H9 (cell line): ENCODE measurements at regions not wholly inside any gene's neighbourhood (a gene's known extent, or its start where the extent isn't known, plus 50 kb on each side); places are given as distances from the start of the nearest gene placed in this dataset.

Experiments
- DNase-seq: peaks from one replicate; pipeline ENCODE4 v3.0.0-alpha.2; 2017
- H2AFZ ChIP-seq: one replicate; pipeline ENCODE4 v1.6.1; 2013; ENCODE audit warnings: mild to moderate bottlenecking, low read length, control low read depth, moderate library complexity
- H2AK5ac ChIP-seq: 2 replicates; pipeline ENCODE4 v1.6.1; 2013; ENCODE audit warnings: low read length, control low read depth, mixed read lengths; ENCODE audit not compliant: insufficient read length
- H2BK120ac ChIP-seq: one replicate; pipeline ENCODE4 v1.6.1; 2013; ENCODE audit warnings: low read depth, mild to moderate bottlenecking, low read length, control low read depth, inconsistent platforms; ENCODE audit not compliant: poor library complexity, severe bottlenecking
- H2BK12ac ChIP-seq: 2 replicates; pipeline ENCODE4 v1.6.1; 2013; ENCODE audit warnings: low read length, control low read depth, mixed read lengths, low read depth; ENCODE audit not compliant: insufficient read length
- H2BK15ac ChIP-seq: 2 replicates; pipeline ENCODE4 v1.6.1; 2013; ENCODE audit warnings: low read depth, low read length, control low read depth
- H2BK20ac ChIP-seq: one replicate; pipeline ENCODE4 v1.6.1; 2013; ENCODE audit warnings: low read depth, mild to moderate bottlenecking, low read length, control low read depth, inconsistent platforms; ENCODE audit not compliant: poor library complexity, severe bottlenecking
- H2BK5ac ChIP-seq: 2 replicates; pipeline ENCODE4 v1.6.1; 2013; ENCODE audit warnings: low read length, control low read depth, mixed read lengths; ENCODE audit not compliant: insufficient read length
- H3K14ac ChIP-seq: 2 replicates; pipeline ENCODE4 v1.6.1; 2013; ENCODE audit warnings: low read length, control low read depth; ENCODE audit not compliant: insufficient read depth
- H3K18ac ChIP-seq: 2 replicates; pipeline ENCODE4 v1.6.1; 2013; ENCODE audit warnings: low read depth, mild to moderate bottlenecking, mixed read lengths, low read length, control low read depth; ENCODE audit not compliant: insufficient read length
- H3K23ac ChIP-seq: 2 replicates; pipeline ENCODE4 v1.6.1; 2013; ENCODE audit warnings: low read length, control low read depth, mixed read lengths, low read depth; ENCODE audit not compliant: insufficient read length
- H3K23me2 ChIP-seq: 2 replicates; pipeline ENCODE4 v1.6.1; 2013; ENCODE audit warnings: low read depth, mild to moderate bottlenecking, mixed read lengths, low read length, control low read depth; ENCODE audit not compliant: insufficient read length, poor library complexity, severe bottlenecking
- H3K27ac ChIP-seq: 2 replicates; pipeline ENCODE4 v1.5.1; 2013; ENCODE audit warnings: low read length, control low read depth, mixed read lengths, low read depth; ENCODE audit not compliant: insufficient read length
- H3K27me3 ChIP-seq: 2 replicates; pipeline ENCODE4 v1.6.1; 2013; ENCODE audit warnings: low read length, control low read depth, inconsistent platforms; ENCODE audit not compliant: insufficient read depth
- H3K4ac ChIP-seq: 2 replicates; pipeline ENCODE4 v1.6.1; 2013; ENCODE audit warnings: low read depth, mild to moderate bottlenecking, control low read depth, inconsistent platforms, low read length, moderate library complexity
- H3K4me1 ChIP-seq: 2 replicates; pipeline ENCODE4 v1.6.1; 2013; ENCODE audit warnings: low read length, control low read depth, inconsistent platforms; ENCODE audit not compliant: insufficient read depth
- H3K4me2 ChIP-seq: 2 replicates; pipeline ENCODE4 v1.6.1; 2013; ENCODE audit warnings: low read length, control low read depth, mixed read lengths; ENCODE audit not compliant: insufficient read length, insufficient read depth
- H3K56ac ChIP-seq: 2 replicates; pipeline ENCODE4 v1.6.1; 2013; ENCODE audit warnings: low read depth, mild to moderate bottlenecking, mixed read lengths, low read length, control low read depth; ENCODE audit not compliant: insufficient read length
- H3K79me1 ChIP-seq: 2 replicates; pipeline ENCODE4 v1.6.1; 2013; ENCODE audit warnings: low read depth, mild to moderate bottlenecking, moderate library complexity, low read length, control low read depth, inconsistent platforms; ENCODE audit not compliant: insufficient read depth, poor library complexity, severe bottlenecking
- H3K79me2 ChIP-seq: 2 replicates; pipeline ENCODE4 v1.6.1; 2013; ENCODE audit warnings: low read length, control low read depth, inconsistent platforms; ENCODE audit not compliant: insufficient read depth
- H3K9ac ChIP-seq: 2 replicates; pipeline ENCODE4 v1.6.1; 2013; ENCODE audit warnings: low read length, control low read depth, mixed read lengths; ENCODE audit not compliant: insufficient read length; ENCODE audit errors: extremely low read depth
- H3K9me3 ChIP-seq: one replicate; pipeline ENCODE4 v1.6.1; 2013; ENCODE audit warnings: low read depth, low read length, inconsistent platforms; ENCODE audit not compliant: control insufficient read depth
- H3T11ph ChIP-seq: one replicate; pipeline ENCODE4 v1.6.1; 2013; ENCODE audit warnings: mild to moderate bottlenecking, low read length, control low read depth, inconsistent platforms
- H4K20me1 ChIP-seq: one replicate; pipeline ENCODE4 v1.6.1; 2013; ENCODE audit not compliant: control insufficient read depth, insufficient read length, insufficient read depth
- H4K5ac ChIP-seq: 2 replicates; pipeline ENCODE4 v1.6.1; 2013; ENCODE audit warnings: low read depth, mild to moderate bottlenecking, mixed read lengths, low read length, control low read depth; ENCODE audit not compliant: insufficient read length
- H4K8ac ChIP-seq: replicated peaks from 2 replicates; pipeline ENCODE4 v1.6.1; 2013; ENCODE audit warnings: low read length, control low read depth, mixed read lengths, low read depth; ENCODE audit not compliant: insufficient read length
- H4K91ac ChIP-seq: 2 replicates; pipeline ENCODE4 v1.6.1; 2013; ENCODE audit warnings: low read depth, mild to moderate bottlenecking, moderate library complexity, mixed read lengths, low read length, control low read depth; ENCODE audit not compliant: insufficient read length
- H3K27ac Mint-ChIP-seq, 3 experiments: 2 replicates in 2 of 3; 3 replicates in 1 of 3; pipeline ENCODE4 v1.8.0; 2020 to 2021; ENCODE audit warnings: mixed read lengths in 3 of 3, mild to moderate bottlenecking in 1 of 3, moderate library complexity in 1 of 3
- H3K27me3 Mint-ChIP-seq: 2 replicates; pipeline ENCODE4 v1.8.0; 2021; ENCODE audit warnings: low read depth, mild to moderate bottlenecking, moderate library complexity, mixed read lengths
- H3K36me3 Mint-ChIP-seq, 3 experiments: 2 replicates in 2 of 3; 3 replicates in 1 of 3; pipeline ENCODE4 v1.8.0; 2020 to 2021; ENCODE audit warnings: low read depth in 3 of 3, mixed read lengths in 3 of 3; ENCODE audit not compliant: insufficient read depth in 1 of 3
- H3K4me1 Mint-ChIP-seq, 2 experiments: 2 replicates each; pipeline ENCODE4 v1.8.0; 2020; ENCODE audit warnings: mixed read lengths in 2 of 2
- H3K4me3 Mint-ChIP-seq, 2 experiments: 2 replicates in 1 of 2; 3 replicates in 1 of 2; pipeline ENCODE4 v1.8.0; 2020 to 2021; ENCODE audit warnings: mild to moderate bottlenecking in 2 of 2, mixed read lengths in 2 of 2, moderate library complexity in 1 of 2
- H3K9me3 Mint-ChIP-seq, 2 experiments: 2 replicates in 1 of 2; 3 replicates in 1 of 2; pipeline ENCODE4 v1.8.0; 2020; ENCODE audit warnings: mild to moderate bottlenecking in 2 of 2, mixed read lengths in 2 of 2, moderate library complexity in 1 of 2
- CTCF ChIP-seq: fragments of 200-600 bp; sonication (generic); conservative IDR thresholded peaks from 3 replicates; pipeline ENCODE4 v1.8.0; 2021; ENCODE audit warnings: antibody characterized with exemption, mild to moderate bottlenecking
- WGBS: extraction: QIAGEN DNeasy Blood & Tissue Kit; methylation state at CpG from one replicate; pipeline ENCODE4 v1.1.7; 2013; ENCODE audit warnings: missing lambda C conversion rate, low lambda C conversion rate, mixed read lengths; ENCODE audit not compliant: insufficient read length; ENCODE audit errors: extremely low coverage; 5-methylcytosine and 5-hydroxymethylcytosine counted together

DNA sequence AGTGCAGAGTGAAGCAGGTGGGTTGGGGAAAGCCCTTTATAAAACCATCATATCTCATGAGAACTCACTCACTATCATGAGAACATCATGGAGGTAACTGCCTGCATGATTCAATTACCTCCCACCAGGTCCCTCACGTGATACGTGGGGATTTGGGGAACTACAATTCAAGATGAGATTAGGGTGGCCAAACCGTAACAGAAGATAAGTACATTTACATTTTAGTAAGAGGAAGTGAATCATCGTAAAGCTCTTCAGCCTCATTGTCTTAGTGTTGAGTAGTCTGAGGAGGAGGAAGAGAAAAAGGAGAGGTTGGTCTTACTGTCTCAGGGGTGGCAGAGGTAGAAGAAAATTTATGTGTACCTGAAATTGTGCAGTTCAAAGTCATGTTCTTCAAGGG, 1053.4 kb upstream of the ADGRL4 start:
- Histone ChIP-seq H4K8ac (no peak overlapping the region), H3K18ac (no peak overlapping the region), H2AFZ (no peak overlapping the region), H3T11ph (no peak overlapping the region), H2BK12ac (no peak overlapping the region), H3K23ac (no peak overlapping the region), H3K27me3 (no peaks in the 10 kb centered on the region), H2BK120ac (no peak overlapping the region), H3K79me2 (no peaks in the 10 kb centered on the region), H3K79me1 (no peaks in the 10 kb centered on the region), H2BK20ac (no peak overlapping the region), H3K9ac (no peak overlapping the region), H2BK15ac (no peak overlapping the region), H3K56ac (no peak overlapping the region), H2BK5ac (no peak overlapping the region), H4K5ac (no peak overlapping the region), H3K14ac (no peak overlapping the region), H3K4me2 (no peak overlapping the region), H3K23me2 (no peaks in the 10 kb centered on the region), H3K9me3 (no peaks in the 10 kb centered on the region), H2AK5ac (no peak overlapping the region), H3K27ac (no peak overlapping the region), H4K91ac (no peak overlapping the region), H4K20me1 (no peaks in the 10 kb centered on the region), H3K4ac (no peak overlapping the region), H3K4me1 (no peaks in the 10 kb centered on the region)
- no CpG with 5 or more reads among the region's 4 CpGs for WGBS
- H3K9me3 Mint-ChIP-seq: no peaks in the 10 kb centered on the region; a peak in 1 of 5 replicates
- no peaks in the 10 kb centered on the region for H3K36me3 Mint-ChIP-seq
- H3K27me3 Mint-ChIP-seq: no peaks in the 10 kb centered on the region
- no peak for TF ChIP-seq CTCF
- H3K4me1 Mint-ChIP-seq: peaks cover 0 to 5% of the 10 kb centered on the region in 2 experiments; a peak in 1 of 4 replicates
- no peak overlapping the region for H3K27ac Mint-ChIP-seq
- no peak overlapping the region for H3K4me3 Mint-ChIP-seq
- no peak for DNase-seq
